Activated naive CD8-positive, alpha-beta T cell treated with anti-CD3 and anti-CD28 coated beads for 36 hours (primary cell): ENCODE measurements at regions not wholly inside any gene's neighbourhood (a gene's known extent, or its start where the extent isn't known, plus 50 kb on each side); places are given as distances from the start of the nearest gene placed in this dataset.
"Not testable (repeated sequence)": the region's sequence is repeated elsewhere in the genome, so short reads cannot be mapped to it uniquely, and the experiment has no call there.

ENCODE experiments used
- DNase-seq: peaks from one replicate; pipeline ENCODE4 v3.0.0; 2021
- H3K27ac Mint-ChIP-seq: one replicate; pipeline ENCODE4 v1.8.0; 2022; ENCODE audit warnings: mild to moderate bottlenecking, moderate library complexity, mixed read lengths
- H3K27me3 Mint-ChIP-seq: one replicate; pipeline ENCODE4 v1.8.0; 2022; ENCODE audit warnings: mild to moderate bottlenecking, mixed read lengths
- H3K36me3 Mint-ChIP-seq: one replicate; pipeline ENCODE4 v1.8.0; 2021; ENCODE audit warnings: mild to moderate bottlenecking, mixed read lengths
- H3K4me1 Mint-ChIP-seq: one replicate; pipeline ENCODE4 v1.8.0; 2021; ENCODE audit warnings: mixed read lengths
- H3K4me3 Mint-ChIP-seq: one replicate; pipeline ENCODE4 v1.8.0; 2022; ENCODE audit warnings: mild to moderate bottlenecking, moderate library complexity, mixed read lengths
- H3K9me3 Mint-ChIP-seq: one replicate; pipeline ENCODE4 v1.8.0; 2022; ENCODE audit warnings: mixed read lengths

DNA sequence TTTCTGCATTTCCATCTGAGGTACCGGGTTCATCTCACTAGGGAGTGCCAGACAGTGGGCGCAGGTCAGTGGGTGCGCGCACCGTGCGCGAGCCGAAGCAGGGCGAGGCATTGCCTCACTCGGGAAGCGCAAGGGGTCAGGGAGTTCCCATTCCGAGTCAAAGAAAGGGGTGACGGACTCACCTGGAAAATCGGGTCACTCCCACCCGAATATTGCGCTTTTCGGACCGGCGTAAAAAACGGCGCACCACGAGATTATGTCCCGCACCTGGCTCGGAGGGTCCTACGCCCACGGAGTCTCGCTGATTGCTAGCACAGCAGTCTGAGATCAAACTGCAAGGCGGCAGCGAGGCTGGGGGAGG is 175.1 kb downstream of the MEX3B start:
- DNase-seq, H3K9me3 Mint-ChIP-seq: not testable (repeated sequence)

DNA sequence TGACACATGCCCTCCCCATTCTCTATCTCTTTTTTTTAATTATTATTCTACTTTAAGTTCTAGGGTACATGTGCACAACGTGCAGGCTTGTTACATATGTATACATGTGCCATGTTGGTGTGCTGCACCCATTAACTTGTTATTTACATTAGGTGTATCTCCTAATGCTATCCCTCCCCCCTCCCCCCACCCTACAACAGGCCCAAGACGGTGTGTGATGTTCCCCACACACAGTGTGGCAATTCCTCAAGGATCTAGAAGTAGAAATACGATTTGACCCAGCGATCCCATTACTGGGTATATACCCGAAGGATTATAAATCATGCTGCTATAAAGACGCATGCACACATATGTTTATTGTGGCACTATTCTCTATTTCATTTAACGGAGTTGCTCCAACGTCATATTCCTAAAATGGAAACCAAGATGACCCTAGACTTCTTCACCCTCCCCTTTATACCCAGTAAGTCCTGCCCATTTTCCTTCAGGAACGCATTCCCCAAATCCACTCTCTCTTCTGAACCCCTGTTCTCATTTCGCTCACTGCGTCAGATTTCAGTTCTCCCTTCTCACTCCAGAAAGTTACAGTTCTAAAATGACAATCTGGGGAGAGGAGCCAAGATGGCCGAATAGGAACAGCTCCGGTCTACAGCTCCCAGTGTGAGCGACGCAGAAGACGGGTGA is 175.6 kb downstream of the MEX3B start:
- not testable (repeated sequence) for H3K36me3 Mint-ChIP-seq, H3K27me3 Mint-ChIP-seq, H3K4me3 Mint-ChIP-seq, H3K27ac Mint-ChIP-seq, H3K4me1 Mint-ChIP-seq, DNase-seq, H3K9me3 Mint-ChIP-seq

More for the DNA sequence above, 175.1 kb downstream of the MEX3B start:
- not testable (repeated sequence) for H3K4me1 Mint-ChIP-seq, H3K27me3 Mint-ChIP-seq, H3K36me3 Mint-ChIP-seq, H3K27ac Mint-ChIP-seq, H3K4me3 Mint-ChIP-seq

DNA sequence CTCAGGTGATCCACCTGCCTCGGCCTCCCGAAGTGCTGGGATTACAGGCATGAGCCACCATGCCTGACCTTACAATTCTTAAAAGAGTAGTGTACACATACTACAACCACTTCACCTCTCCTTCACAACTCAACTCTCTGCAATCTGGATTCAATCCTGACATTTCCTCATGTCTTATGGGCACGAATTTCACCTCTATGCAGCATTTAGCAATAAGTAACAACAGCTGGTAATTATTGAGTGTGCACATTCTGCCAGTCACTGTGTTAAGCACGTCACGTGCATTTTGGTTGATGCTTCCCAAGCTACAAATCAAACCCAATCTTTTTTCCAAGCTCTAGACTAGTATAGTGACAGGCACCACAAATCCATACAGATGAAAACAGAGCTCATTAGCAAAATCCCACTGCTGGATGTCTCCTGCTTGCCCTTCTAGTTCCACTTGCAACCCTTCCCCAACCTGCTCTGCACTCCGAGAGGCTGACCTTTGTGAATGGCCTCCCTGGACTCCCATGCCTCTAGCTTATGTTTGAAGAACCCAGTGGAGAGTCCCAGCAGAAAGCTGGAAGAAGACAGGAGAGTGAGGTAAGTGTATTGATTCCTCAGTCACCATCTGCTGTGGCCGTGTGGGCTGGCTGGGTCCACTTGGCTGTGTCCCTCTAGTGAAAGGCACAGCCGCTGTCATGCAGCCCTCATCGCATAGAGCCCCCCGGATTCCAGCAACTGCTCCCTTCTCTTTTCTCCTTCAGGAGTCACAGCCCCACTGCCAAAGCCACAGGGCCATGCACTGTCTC is 176.5 kb downstream of the MEX3B start:
- no peak overlapping the region for H3K4me3 Mint-ChIP-seq
- H3K36me3 Mint-ChIP-seq, result no peaks in the 10 kb centered on the region
- DNase-seq, result no peak
- H3K9me3 Mint-ChIP-seq, result peaks cover 2% of the 10 kb centered on the region
- H3K27ac Mint-ChIP-seq, result no peak overlapping the region
- H3K27me3 Mint-ChIP-seq, result peaks cover 4% of the 10 kb centered on the region
- H3K4me1 Mint-ChIP-seq, result no peaks in the 10 kb centered on the region

DNA sequence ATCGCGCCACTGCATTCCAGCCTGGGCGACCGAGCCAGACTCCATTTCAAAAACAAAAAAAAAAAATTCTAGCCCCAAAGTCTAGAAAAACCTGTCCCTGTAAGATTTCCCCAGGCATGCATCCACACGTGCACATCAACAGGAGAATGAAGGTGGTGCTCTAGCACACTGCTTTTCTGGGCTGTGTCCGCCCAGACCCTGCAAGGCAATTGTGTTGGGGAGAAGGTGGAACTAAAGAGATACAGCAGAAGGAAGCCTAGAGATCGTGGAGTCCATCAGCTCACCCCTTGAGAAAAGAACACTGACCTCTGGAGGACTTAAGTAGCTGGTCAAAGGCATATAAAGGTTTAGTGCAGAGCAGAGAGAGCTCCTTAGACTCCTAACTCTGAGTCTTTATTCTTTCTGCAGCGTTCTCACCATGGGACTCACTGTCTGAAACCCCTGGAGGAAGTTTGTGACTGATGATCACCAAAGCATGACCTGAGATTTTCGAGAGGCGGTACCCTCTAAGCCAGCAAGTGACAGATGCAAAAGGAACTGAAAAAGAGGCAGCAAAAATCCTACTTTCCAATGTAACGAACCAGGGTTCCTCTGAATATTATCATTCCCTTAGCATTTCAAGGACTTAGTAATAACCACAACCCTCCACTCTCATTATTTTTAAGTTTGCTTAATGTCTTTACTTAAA is 179.8 kb downstream of the MEX3B start:
- peaks cover 2% of the 10 kb centered on the region for H3K9me3 Mint-ChIP-seq
- peaks cover 8% of the 10 kb centered on the region for H3K27me3 Mint-ChIP-seq
- DNase-seq, result no peak
- H3K4me3 Mint-ChIP-seq, result no peak overlapping the region
- H3K4me1 Mint-ChIP-seq, result no peaks in the 10 kb centered on the region
- no peaks in the 10 kb centered on the region for H3K36me3 Mint-ChIP-seq
- no peak overlapping the region for H3K27ac Mint-ChIP-seq

DNA sequence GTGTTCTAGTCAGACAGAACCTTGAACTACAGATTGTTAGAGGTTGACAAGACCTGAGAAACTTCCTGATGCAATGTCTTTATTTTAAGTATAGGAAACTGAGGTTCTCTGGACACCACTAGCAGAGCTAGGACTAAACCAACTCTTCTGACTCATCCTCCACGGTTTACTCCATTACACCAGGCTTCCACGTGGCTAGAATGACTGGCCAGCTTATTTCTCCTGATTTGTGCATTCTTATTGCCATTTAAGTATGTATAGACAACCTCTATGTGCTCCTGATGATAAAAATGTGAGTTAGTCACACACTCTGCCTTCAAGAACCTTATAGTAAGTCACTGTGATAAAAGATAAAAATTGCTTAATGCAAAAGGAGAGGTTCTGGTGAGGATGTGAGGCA is 182.7 kb downstream of the MEX3B start:
- DNase-seq, result no peak
- H3K27ac Mint-ChIP-seq, result no peak overlapping the region
- H3K4me1 Mint-ChIP-seq, result no peaks in the 10 kb centered on the region
- H3K9me3 Mint-ChIP-seq, result no peaks in the 10 kb centered on the region
- no peaks in the 10 kb centered on the region for H3K36me3 Mint-ChIP-seq
- H3K4me3 Mint-ChIP-seq, result no peak overlapping the region
- H3K27me3 Mint-ChIP-seq, result peaks cover 4% of the 10 kb centered on the region

DNA sequence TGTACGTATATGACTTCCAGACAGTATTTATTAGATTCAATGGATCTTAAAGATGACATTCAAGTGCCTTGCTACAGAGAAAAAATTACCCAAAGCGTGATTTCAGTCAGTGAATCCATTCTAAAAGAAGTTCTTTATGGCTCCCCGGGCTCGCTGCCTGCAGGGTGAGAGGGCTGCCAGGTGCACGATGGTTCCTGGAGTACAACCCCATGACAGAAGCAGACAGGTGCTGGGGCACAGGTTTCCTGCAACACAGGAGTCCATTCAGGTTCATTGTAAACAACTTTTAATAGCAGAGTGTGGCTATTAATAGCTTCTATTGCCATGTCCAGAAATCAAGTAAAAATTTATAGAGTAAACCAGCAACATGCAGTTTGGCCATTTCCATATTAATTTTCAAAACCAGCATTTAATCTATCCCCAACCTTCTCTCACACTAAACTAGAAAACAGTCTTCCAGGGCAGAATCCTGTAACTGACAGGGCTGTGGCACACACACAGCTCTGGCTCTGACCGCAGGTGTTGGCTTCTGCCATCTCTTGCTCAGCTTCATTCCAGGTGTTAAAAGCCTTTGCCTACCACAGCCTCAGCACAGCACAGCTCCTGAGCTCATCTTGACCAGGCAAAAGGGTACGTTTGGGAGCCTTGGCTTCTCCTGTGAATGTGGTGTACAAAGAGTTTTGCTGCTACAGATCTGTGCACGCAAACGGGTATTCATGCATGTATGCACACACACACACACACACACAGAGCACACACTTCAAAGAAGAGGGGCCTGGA is 185.9 kb downstream of the MEX3B start:
- Mint-ChIP-seq H3K27ac (no peak overlapping the region), H3K27me3 (peaks cover 4% of the 10 kb centered on the region)

DNA sequence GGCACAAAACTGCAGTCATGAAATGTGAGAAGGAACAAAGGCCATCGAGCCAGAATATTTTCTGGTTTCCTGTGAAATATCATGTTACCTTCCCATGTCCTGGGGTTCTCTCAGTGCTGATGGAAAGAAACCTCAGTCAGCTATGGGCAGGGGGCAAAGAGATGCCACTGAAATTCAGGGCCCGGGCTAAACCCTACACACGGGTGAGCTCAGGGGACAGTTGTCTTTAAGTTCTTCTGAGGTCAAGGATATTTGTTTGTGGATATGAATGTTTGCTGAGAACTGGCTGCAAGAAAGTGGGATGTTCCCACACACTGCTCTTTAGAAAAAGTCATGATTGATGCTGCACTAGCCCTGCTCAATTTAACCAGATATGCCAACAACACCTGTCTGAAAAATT is 187.2 kb downstream of the MEX3B start:
- Mint-ChIP-seq H3K4me1 (no peaks in the 10 kb centered on the region), H3K27ac (no peak overlapping the region), H3K9me3 (no peaks in the 10 kb centered on the region), H3K36me3 (no peaks in the 10 kb centered on the region), H3K27me3 (peaks cover 4% of the 10 kb centered on the region), H3K4me3 (no peak overlapping the region)
- no peak for DNase-seq

More for the DNA sequence above, 185.9 kb downstream of the MEX3B start:
- H3K9me3 Mint-ChIP-seq, result no peaks in the 10 kb centered on the region
- DNase-seq, result no peak
- H3K4me1 Mint-ChIP-seq, result no peaks in the 10 kb centered on the region
- no peaks in the 10 kb centered on the region for H3K36me3 Mint-ChIP-seq
- H3K4me3 Mint-ChIP-seq, result no peak overlapping the region

DNA sequence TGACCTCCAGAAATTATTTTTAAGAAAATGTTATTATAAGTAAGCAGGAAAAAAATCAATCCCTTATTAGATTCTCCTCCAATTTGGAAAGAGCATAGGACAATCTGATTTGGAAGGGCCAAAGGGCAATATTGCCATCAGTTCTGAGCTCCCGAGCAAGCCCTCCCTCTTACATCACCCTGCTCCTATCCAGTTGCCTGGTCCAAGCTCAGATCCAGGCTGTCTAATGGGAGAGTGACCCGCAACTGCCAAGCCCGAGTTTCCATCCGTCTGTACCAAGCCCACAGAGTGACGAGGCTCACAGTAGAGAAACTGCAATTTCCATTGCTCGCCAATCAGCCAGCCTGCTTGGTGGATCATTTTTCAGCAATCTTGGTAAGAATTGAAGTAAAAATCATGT is 187.7 kb downstream of the MEX3B start:
- Mint-ChIP-seq H3K27ac (no peak overlapping the region), H3K36me3 (no peaks in the 10 kb centered on the region), H3K9me3 (no peaks in the 10 kb centered on the region), H3K4me1 (no peaks in the 10 kb centered on the region), H3K27me3 (peaks cover under 1% of the 10 kb centered on the region), H3K4me3 (no peak overlapping the region)
- no peak for DNase-seq

DNA sequence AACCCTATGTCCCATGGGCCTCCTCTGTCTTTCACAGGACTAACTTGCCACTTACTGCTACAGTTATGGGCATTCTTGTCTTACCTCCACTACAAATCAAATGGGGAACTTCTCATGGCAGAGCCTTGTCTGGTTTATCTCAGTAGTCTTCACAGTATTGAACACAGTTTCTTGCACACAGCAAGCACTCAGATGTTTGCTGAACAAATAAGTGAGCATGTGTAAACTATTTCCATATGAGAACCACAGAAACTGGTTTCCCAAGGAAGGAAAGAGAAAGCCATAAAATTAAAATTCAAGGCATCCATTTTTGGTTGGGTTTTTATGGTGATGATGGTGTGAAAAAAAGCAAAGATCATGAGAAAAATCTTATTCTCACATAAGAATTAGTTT is 189.2 kb downstream of the MEX3B start:
- Mint-ChIP-seq H3K4me3 (no peak overlapping the region), H3K4me1 (no peaks in the 10 kb centered on the region), H3K36me3 (no peaks in the 10 kb centered on the region), H3K9me3 (no peaks in the 10 kb centered on the region), H3K27me3 (no peaks in the 10 kb centered on the region), H3K27ac (no peak overlapping the region)
- DNase-seq, result no peak

DNA sequence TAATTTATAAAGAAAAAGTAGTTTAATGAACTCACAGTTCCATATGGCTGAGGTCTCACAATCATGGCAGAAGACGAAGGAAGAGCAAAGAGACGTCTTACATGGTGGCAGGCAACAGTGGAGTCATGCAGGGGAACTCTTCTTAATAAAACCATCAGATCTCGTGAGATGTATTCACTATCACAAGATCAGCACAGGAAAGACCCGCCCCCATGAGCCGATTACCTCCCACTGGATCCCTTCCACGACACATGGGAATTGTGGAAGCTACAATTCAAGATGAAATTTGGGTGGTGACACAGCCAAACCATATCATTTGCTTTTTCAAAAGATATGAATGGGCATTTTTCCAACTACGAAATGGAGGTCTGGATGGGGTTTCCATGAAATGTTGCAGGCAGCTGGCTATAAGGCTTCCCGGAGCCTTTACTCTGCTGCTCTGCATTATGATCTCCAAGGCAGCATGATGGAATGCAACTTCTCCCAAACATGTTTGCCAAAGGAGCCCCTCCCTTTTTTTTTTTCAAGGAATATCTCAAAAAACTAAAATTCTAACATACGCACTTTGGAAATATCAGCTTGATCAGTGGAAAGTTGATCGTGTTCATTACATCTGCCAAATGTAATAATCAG is 189.7 kb downstream of the MEX3B start:
- no peaks in the 10 kb centered on the region for H3K9me3 Mint-ChIP-seq
- H3K36me3 Mint-ChIP-seq, result no peaks in the 10 kb centered on the region
- no peaks in the 10 kb centered on the region for H3K27me3 Mint-ChIP-seq
- no peaks in the 10 kb centered on the region for H3K4me1 Mint-ChIP-seq
- no peak for DNase-seq
- H3K4me3 Mint-ChIP-seq, result no peak overlapping the region
- no peak overlapping the region for H3K27ac Mint-ChIP-seq

DNA sequence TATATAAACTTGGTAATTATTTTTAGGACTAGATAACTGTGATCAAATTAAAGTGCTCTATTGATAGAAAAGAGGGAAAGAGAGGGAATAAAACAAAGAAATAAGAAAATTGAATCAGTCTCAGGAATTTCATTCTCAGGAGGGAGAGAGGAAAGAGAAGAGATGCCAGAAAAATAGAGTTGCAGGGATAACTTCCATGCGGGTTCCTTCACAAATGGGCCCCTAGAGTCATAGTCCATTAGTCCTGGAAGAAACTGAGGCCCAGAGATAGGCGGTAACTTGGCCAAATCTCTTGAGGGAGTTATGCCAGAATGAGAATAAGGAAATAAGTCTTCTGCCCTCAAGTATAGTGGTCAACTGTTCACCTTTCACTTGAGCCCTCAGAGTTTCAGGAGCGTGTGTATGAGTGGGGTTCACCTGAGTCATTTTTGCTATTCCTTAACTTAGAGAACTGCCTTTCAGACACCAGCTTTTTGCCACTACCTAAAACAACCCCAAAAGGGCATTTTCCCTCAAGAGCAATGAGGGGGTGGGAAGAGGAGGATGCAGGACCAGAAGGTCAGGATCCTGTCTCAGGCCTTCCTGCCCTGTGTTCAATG is 192.6 kb downstream of the MEX3B start:
- H3K4me3 Mint-ChIP-seq, result no peak overlapping the region
- DNase-seq, result no peak
- H3K27me3 Mint-ChIP-seq, result no peaks in the 10 kb centered on the region
- H3K36me3 Mint-ChIP-seq, result no peaks in the 10 kb centered on the region
- H3K4me1 Mint-ChIP-seq, result no peaks in the 10 kb centered on the region
- no peak overlapping the region for H3K27ac Mint-ChIP-seq
- H3K9me3 Mint-ChIP-seq, result no peaks in the 10 kb centered on the region

DNA sequence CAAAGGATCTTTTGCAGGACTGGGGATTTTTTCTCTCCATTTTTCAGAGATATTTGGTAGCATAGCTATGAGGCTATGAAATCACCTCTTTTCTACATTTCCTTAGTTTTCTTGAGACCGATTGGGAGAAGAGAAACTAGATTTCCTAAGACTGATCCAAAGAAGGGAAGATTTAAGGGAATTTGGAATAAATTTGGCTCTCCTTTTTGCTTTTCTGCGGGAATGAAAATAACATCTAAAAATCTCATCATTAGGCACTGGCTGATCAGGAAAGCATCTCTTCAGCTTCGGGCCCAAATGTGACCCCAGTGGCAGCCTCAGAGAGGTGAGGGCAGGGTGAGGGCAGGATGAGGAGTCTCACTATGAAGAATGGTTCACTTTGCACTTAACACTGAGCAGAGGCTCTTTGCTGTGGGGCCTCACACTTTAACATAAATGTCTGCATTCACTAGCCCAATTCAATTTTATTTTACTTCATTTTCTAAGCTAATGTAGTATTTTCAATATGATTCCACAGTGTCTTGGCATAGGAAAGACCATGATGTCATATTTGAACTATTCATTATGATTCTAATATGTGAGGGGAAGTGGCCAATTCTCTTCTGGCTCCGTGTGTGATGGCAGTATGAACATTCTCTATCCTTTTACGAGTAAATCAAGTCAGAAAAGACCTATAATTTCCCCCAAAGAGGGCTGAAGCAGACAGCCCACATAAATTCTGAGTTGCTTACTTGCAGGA is 193.2 kb downstream of the MEX3B start:
- no peaks in the 10 kb centered on the region for H3K4me1 Mint-ChIP-seq
- H3K4me3 Mint-ChIP-seq, result no peak overlapping the region
- no peak overlapping the region for H3K27ac Mint-ChIP-seq
- no peaks in the 10 kb centered on the region for H3K27me3 Mint-ChIP-seq
- H3K36me3 Mint-ChIP-seq, result no peaks in the 10 kb centered on the region
- DNase-seq, result no peak
- no peaks in the 10 kb centered on the region for H3K9me3 Mint-ChIP-seq

DNA sequence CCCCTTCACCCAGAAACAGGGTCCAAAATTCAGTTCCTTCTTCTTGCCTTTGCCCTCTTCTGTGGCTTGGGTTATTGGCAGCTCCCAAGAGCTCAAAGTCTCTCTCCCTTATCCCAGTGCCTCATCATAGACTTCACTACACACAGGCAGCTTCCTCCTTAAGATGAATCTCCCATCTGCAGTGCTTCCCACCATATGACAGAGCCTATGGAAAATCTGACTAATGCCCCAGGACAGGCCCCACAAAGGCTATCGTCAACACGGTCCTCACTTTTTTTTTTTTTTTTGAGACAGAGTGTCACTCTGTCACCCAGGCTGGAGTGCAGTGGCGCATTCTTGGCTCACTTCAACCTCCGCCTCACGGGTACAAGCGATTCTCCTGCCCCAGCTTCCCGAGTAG is 194.1 kb downstream of the MEX3B start:
- no peak overlapping the region for H3K4me3 Mint-ChIP-seq
- no peaks in the 10 kb centered on the region for H3K9me3 Mint-ChIP-seq
- no peak for DNase-seq
- H3K36me3 Mint-ChIP-seq, result no peaks in the 10 kb centered on the region
- H3K27ac Mint-ChIP-seq, result no peak overlapping the region
- H3K27me3 Mint-ChIP-seq, result no peaks in the 10 kb centered on the region
- H3K4me1 Mint-ChIP-seq, result no peaks in the 10 kb centered on the region

DNA sequence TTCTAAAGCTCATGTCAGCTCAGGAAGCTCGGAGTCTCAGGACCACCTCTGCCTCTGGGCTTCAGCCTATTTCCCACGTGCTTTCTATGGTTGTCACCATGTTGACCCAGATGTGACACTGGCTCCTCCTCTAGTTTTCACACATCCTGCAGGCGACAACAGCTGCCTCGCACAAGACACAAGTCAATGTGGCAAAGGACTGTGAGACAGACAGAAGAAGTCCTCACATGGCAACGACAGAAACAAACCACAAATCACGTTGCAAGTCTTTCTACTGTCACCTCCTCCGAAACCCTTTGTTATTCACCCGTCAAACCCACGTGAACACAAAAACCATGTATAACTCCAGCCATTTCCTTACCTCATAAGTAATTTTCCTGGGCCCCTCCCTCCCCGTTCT is 194.5 kb downstream of the MEX3B start:
- Mint-ChIP-seq H3K4me1 (no peaks in the 10 kb centered on the region), H3K27ac (no peak overlapping the region), H3K27me3 (no peaks in the 10 kb centered on the region), H3K36me3 (no peaks in the 10 kb centered on the region), H3K4me3 (no peak overlapping the region), H3K9me3 (no peaks in the 10 kb centered on the region)
- DNase-seq, result no peak
